Stimulated activated CD4-positive, alpha-beta T cell treated with anti-CD3 and anti-CD28 coated beads, Interleukin-15, amount 100 ng/mL, for 24 hours (primary cell): ENCODE measurements at regions not wholly inside any gene's neighbourhood (a gene's known extent, or its start where the extent isn't known, plus 50 kb on each side); places are given as distances from the start of the nearest gene placed in this dataset.
A peak's percentile ranks its signal among the peaks of the same experiment; 100 is the strongest.

Experiments used
- DNase-seq: peaks from one replicate; pipeline ENCODE4 v3.0.0-alpha.2; 2020

DNA sequence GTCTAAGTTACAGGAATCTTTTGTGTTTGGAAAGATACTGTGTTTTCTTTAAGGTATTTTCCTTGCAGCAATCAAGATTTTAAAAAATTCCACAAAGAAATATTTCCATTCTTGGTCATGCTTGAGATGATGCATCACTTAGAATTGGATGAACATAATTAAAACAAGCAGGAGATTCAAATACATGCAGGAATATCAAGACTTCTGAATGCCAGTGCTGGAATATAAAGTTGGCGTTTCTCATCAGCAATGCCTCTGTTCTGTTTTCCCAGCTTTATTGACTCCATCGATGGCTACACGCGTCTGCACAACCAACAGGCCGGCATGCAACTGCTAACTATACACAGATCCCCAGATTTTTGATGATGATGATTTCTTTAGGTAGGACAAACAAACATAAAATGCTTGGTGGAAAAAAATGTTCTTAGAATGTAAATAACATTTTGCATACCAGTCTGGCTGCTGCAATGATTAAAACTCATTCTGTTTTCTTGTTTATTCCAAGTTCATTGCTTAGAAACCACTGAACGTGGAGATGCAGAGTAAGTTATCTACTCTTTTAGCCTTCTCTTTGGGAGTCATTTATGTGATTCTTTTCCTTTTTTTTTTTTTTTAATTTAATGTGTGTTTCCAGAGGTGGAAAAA lies 91.3 kb upstream of the FAM171A1 start:
- DNase-seq: no peak

- no peak for DNase-seq
Measured at GRCh38 chr10:15461353-15462108, 90.4 kb upstream of the FAM171A1 start.

DNA sequence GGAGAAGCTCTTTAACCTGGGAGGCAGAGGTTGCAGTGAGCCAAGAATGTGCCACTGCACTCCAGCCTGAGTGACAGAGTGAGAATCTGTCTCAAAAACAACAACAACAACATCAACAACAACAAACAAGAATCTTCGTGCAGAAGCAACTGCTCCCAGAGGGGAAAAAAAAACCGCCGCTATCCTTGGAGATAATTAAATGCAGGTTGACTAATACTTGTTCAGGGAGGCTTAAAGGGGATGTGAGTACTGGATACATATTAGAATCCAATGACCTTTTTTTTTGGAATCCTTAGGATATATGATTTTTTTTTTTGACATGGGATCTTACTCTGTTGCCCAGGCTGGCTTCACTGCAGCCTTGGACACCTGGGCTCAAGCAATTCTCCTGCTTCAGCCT lies 89.6 kb upstream of the FAM171A1 start:
- DNase-seq: no peak

- no peak for DNase-seq
Measured at GRCh38 chr10:15459218-15459617, 88.1 kb upstream of the FAM171A1 start.

DNA sequence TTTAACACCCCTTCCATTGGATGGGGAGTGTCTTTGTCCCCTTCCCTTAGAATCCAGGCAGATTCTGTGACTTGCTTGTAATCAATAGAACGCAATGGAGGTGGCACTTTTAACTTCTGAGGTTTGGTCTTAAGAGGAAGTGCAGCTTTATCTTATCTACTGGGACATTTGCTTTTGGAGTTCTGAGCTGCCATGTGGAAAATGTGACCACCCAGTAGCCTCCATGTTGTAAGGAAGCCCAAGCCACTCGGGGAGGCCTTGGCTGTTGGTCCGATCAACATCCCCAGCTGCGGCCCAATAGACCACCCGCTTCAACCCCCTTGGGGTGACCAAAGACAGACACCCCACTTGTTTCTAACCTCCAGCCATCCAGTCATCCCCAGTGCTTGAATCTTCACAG lies 86.3 kb upstream of the FAM171A1 start:
- no peak for DNase-seq

GRCh38 chr10:15455456-15455855 lies 84.4 kb upstream of the FAM171A1 start:
- no peak for DNase-seq

- DNase-seq: no peak
Measured at GRCh38 chr10:15453926-15454325, 82.8 kb upstream of the FAM171A1 start.

GRCh38 chr10:15453457-15453856 lies 82.4 kb upstream of the FAM171A1 start:
- no peak for DNase-seq

DNA sequence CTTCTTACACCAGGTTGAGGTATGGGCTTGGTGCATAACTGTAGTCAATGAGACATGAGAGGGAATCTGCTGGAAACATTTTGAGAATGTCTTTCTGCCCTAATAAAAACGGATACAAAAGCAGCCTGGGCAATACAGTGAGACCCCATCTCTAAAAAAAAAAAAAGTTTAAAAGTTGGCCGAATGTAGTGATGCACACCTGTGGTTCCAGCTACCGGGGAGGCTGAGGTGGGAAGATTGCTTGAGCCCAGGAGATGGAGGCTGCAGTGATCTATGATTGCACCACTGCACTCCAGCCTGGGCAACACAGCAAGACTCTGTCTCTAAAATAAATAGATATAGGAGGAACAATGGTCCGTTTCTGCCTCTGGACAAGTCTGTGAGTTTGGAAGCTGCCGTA lies 81.5 kb upstream of the FAM171A1 start:
- DNase-seq: no peak

GRCh38 chr10:15451137-15452094 lies 80.3 kb upstream of the FAM171A1 start:
- DNase-seq: no peak

GRCh38 chr10:15448598-15448997 lies 77.5 kb upstream of the FAM171A1 start:
- no peak for DNase-seq

GRCh38 chr10:15445006-15445390 lies 73.9 kb upstream of the FAM171A1 start:
- no peak for DNase-seq

- no peak for DNase-seq
Measured at GRCh38 chr10:15444105-15445005, 73.3 kb upstream of the FAM171A1 start.

- DNase-seq: no peak
Measured at GRCh38 chr10:15442056-15442455, 71.0 kb upstream of the FAM171A1 start.

GRCh38 chr10:15440204-15440711 lies 69.2 kb upstream of the FAM171A1 start:
- DNase-seq: no peak

DNA sequence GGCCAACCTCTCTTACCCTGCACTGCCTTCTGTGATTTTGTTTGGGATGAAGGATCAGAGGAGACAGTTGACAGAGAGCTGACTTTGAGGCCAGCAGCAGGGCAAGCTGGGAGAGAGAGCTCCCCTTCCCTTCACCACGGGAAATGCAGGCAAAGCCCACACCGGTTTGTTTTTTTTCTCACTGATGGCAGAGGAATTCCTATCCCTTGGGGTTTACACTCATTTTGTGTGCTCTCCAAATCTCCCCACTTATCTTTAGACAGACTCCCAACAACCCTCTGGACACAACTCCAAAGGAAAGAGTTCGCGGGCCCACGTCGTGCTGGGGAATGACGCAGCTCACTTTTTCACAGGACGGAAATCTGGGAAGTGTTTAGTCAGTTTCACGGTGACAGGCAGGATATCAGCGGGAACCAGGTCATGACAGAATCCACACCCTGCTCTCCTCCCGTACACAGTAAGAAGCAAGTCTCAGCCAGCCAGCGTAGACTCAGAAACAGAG lies 68.3 kb upstream of the FAM171A1 start:
- no peak for DNase-seq

DNA sequence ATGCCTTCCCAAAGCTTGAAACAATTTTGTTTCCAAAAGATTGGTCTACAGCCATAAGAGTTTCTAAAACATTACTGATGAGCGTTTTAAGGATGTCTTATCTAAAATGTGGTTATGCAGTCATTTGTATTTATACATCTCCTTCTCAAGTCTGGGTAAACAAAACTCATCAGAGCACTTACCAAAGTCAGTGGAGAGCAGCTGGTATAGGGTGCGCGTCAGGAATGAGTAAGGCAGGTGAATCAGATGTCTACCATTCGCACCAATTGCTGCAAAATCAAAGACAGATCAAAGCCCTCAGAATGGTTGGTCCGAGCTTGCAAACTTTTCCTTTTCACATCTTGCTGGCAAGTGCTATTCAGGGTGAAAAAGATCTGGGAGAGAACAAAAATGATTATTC lies 65.6 kb upstream of the FAM171A1 start:
- DNase-seq: no peak

- DNase-seq: peak; percentile 40
Measured at GRCh38 chr10:15433850-15434537, 62.9 kb upstream of the FAM171A1 start.

DNA sequence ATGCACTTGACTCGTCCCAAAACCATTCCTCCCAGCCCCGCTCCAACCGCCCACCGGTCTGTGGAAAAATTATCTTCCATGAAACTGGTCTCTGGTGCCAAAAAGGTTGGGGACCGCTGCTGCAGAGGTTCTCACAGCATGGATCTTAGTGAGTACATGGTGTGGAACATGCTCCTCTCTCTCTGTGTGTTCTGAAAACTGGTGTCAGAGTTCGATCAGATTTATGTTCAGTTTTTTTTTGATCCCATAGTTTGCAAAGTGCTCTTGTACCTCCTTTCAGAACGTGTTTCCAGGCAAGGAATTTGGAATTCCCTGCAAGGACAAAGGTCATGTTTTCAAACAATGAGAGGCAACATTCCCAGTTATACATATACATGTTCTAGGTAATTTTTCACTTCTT lies 61.2 kb upstream of the FAM171A1 start:
- no peak for DNase-seq

DNA sequence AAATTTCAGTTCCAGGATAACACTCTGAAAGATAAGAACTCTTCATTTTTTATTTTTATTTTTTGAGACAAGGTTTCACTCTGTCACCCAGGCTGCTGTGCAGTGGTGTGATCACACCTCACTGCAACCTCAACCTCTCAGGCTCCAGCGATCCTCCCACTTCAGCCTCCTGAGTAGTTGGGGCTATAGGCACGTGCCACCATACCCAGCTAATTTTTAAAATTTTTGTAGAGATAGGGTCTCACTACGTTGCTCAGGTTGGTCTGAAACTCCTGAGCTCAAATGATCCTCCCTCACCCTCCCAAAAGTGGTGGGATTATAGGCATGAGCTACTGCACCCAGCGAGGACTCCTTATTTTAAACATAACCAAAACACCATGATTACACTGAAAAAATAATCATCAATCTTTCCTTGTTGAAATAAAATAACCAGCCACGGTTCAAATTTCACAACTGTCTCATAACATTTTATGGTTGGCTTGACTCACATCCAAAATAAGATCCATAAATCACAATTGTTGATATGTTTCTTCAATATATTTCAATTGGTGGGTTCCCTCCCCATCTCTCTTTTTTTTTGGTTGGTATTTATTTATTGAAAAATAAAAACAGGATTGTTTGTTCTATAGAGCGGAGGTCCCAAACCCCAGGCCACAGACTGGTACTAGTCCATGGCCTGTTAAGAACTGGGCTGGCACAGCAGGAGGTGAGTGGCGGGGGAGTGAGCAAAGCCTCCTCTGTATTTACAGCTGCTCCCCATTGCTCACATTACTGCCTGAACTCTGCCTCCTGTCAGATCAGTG lies 60.1 kb upstream of the FAM171A1 start:
- no peak for DNase-seq

DNA sequence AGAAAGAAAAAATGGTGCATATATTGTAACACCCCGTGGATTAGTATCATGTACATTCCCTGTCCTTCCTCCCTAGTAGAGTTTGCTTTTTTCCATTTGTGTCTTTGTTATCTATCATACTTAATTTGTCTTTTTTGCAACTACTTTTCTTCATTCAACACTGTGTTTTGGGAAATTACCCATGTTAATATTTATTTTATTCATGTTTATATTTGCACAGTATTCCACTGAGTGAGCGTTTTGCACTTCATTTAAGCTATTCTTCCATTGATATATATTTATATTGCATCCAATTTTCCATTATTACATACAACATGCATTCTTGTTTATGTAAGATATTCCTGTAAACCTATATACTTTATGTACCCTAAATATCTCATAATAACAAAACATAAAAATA lies 57.6 kb upstream of the FAM171A1 start:
- no peak for DNase-seq
